Right atrium auricular region (tissue), 2 donors: ENCODE measurements at regions not wholly inside any gene's neighbourhood (a gene's known extent, or its start where the extent isn't known, plus 50 kb on each side); places are given as distances from the start of the nearest gene placed in this dataset.

Experiments
- DNase-seq: peaks from one replicate; pipeline ENCODE4 v3.0.0-alpha.2; 2019; ENCODE audit warnings: low spot score
- H3K27ac ChIP-seq, 2 donors: fragments of 200-600 bp; sonication (generic); 1 replicate in 1 of 2; 2 replicates in 1 of 2; pipeline ENCODE4 v1.5.1; 2016 to 2019
- H3K27me3 ChIP-seq, 2 donors: fragments of 200-600 bp; sonication (generic); one replicate each; pipeline versions ENCODE4 v1.5.1 to v1.6.0; 2017 to 2019
- H3K36me3 ChIP-seq: fragments of 200-600 bp; sonication (generic); one replicate; pipeline ENCODE4 v1.5.1; 2016
- H3K4me1 ChIP-seq, 2 donors: fragments of 200-600 bp; sonication (generic); one replicate each; pipeline versions ENCODE4 v1.5.1 to v1.6.0; 2017 to 2019
- H3K4me3 ChIP-seq, 2 donors: fragments of 200-600 bp; sonication (generic); 1 replicate in 1 of 2; 2 replicates in 1 of 2; pipeline ENCODE4 v1.5.1; 2017 to 2019; ENCODE audit warnings: mild to moderate bottlenecking in 1 of 2, moderate library complexity in 1 of 2
- H3K9me3 ChIP-seq, 2 donors: fragments of 200-600 bp; sonication (generic); one replicate each; pipeline ENCODE4 v1.5.1; 2019
- CTCF ChIP-seq, 2 donors: fragments of 200-600 bp; sonication (generic); IDR thresholded peaks; one replicate each; pipeline ENCODE4 v1.5.1; 2019; ENCODE audit warnings: antibody characterized with exemption in 2 of 2

GRCh38 chr10:131629026-131629770 lies 271.6 kb upstream of the PPP2R2D start:
- TF ChIP-seq CTCF (IDR thresholded peaks at IDR 0.05), result no peak
- H3K27me3 ChIP-seq, result no peaks in the 10 kb centered on the region
- DNase-seq, result no peak
- no peak overlapping the region for H3K27ac ChIP-seq
- peaks cover 0 to 11% of the 10 kb centered on the region in 2 donors for H3K9me3 ChIP-seq
- H3K4me1 ChIP-seq, result no peaks in the 10 kb centered on the region
- H3K36me3 ChIP-seq, result no peaks in the 10 kb centered on the region
- H3K4me3 ChIP-seq, result no peak overlapping the region

GRCh38 chr10:131630772-131631258 lies 270.0 kb upstream of the PPP2R2D start:
- no peak overlapping the region for H3K27ac ChIP-seq
- no peak for DNase-seq
- no peaks in the 10 kb centered on the region for H3K27me3 ChIP-seq
- H3K36me3 ChIP-seq, result no peaks in the 10 kb centered on the region
- TF ChIP-seq CTCF (IDR thresholded peaks at IDR 0.05), result no peak
- H3K4me1 ChIP-seq, result no peaks in the 10 kb centered on the region
- H3K9me3 ChIP-seq, result peaks cover 0 to 11% of the 10 kb centered on the region in 2 donors
- no peak overlapping the region for H3K4me3 ChIP-seq

GRCh38 chr10:131631619-131632018 lies 269.2 kb upstream of the PPP2R2D start:
- Histone ChIP-seq H3K4me1 (no peaks in the 10 kb centered on the region), H3K36me3 (no peaks in the 10 kb centered on the region), H3K9me3 (peaks cover 0 to 11% of the 10 kb centered on the region in 2 donors), H3K27me3 (no peaks in the 10 kb centered on the region), H3K27ac (no peak overlapping the region), H3K4me3 (no peak overlapping the region)
- no peak for TF ChIP-seq CTCF (IDR thresholded peaks at IDR 0.05)
- no peak for DNase-seq

GRCh38 chr10:131635564-131636015 lies 265.2 kb upstream of the PPP2R2D start:
- no peak for TF ChIP-seq CTCF (IDR thresholded peaks at IDR 0.05)
- H3K27me3 ChIP-seq, result no peaks in the 10 kb centered on the region
- H3K36me3 ChIP-seq, result no peaks in the 10 kb centered on the region
- H3K27ac ChIP-seq, result no peak overlapping the region
- peaks cover 0 to 17% of the 10 kb centered on the region in 2 donors for H3K9me3 ChIP-seq
- no peaks in the 10 kb centered on the region for H3K4me1 ChIP-seq
- no peak for DNase-seq
- H3K4me3 ChIP-seq, result no peak overlapping the region

- DNase-seq, result no peak
- no peak overlapping the region for H3K4me3 ChIP-seq
- no peak for TF ChIP-seq CTCF (IDR thresholded peaks at IDR 0.05)
- H3K9me3 ChIP-seq, result peaks cover 0 to 17% of the 10 kb centered on the region in 2 donors
- H3K27ac ChIP-seq, result no peak overlapping the region
- H3K36me3 ChIP-seq, result no peaks in the 10 kb centered on the region
- no peaks in the 10 kb centered on the region for H3K27me3 ChIP-seq
- H3K4me1 ChIP-seq, result no peaks in the 10 kb centered on the region
These were observed 264.7 kb upstream of the PPP2R2D start for GRCh38 chr10:131636116-131636515.
